ENCODE measurements at regions not wholly inside any gene's neighbourhood (a gene's known extent, or its start where the extent isn't known, plus 50 kb on each side); places are given as distances from the start of the nearest gene placed in this dataset.

DNA sequence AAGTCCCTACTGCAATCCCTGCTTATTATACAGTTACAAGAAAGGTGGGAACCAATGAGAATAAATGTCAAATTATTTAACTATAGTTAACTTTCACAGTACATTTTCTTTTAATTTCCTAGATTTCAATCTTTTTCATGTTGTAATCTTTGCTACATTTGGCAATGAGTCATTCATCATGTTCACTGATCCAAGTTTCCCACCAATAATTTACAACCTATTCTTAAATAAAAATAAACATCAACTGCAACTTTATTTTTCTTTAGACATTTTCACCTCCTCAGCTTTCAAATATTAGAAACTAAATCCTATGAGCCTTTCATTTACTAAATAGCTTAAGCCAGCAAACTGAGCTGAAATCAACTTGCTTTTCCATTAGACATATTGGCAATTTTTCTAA lies 541.3 kb upstream of the BTBD3 start:
- Mint-ChIP-seq H3K4me3 (no peak overlapping the region), H3K9me3 (no peaks in the 10 kb centered on the region), H3K36me3 (ENCODE audit: low read depth) (no peaks in the 10 kb centered on the region), H3K4me1 (ENCODE audit: low read depth) (no peaks in the 10 kb centered on the region), H3K27ac (no peak overlapping the region), H3K27me3 (ENCODE audit: low read depth) (no peaks in the 10 kb centered on the region)
- intact Hi-C loops (cut with micrococcal nuclease), result no loop called here
- DNase-seq, result no peak
- CTCF ChIA-PET, result no interaction called here

DNA sequence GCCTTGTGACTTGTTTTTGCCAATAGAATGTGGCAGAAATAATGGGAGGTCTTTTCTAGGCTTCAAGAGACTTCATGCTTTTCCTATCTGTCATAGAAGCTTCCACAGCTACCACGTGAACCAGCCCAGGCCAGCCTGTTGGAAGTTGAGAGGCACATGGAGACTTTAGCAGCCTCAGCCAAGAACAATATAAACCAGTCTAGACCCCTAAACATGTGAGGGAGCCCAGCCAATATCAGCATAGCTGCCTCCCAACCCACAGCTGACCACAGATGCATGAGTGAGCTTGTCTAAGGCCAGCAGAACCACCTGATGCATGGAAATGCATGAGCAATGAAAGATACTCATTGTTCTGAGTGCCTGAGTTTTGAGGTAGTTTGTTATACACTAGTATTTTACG lies 540.7 kb upstream of the BTBD3 start:
- Mint-ChIP-seq H3K27ac (no peak overlapping the region), H3K36me3 (ENCODE audit: low read depth) (no peaks in the 10 kb centered on the region), H3K27me3 (ENCODE audit: low read depth) (no peaks in the 10 kb centered on the region), H3K4me1 (ENCODE audit: low read depth) (no peaks in the 10 kb centered on the region), H3K9me3 (peaks cover under 1% of the 10 kb centered on the region), H3K4me3 (no peak overlapping the region)
- no peak for DNase-seq
- intact Hi-C loops (cut with micrococcal nuclease), result no loop called here
- CTCF ChIA-PET, result no interaction called here

DNA sequence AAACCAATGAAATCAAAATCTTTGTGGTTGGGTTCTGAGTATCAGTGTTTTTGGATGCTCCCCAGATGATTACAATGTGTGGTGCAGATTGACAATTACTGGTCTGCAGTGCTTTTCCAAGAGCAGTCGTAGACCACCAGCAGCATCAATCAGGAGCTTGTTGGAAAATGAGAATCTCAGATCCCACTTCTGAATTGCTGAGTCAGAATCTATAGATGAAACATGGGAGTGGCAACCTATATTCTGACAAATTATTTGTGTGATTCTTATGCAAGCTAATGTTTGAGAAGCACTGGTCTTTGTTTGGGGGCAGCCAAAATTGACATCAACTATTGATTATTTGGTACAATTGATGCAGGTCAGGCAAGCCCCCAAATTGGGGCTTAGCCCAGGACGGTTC lies 539.9 kb upstream of the BTBD3 start:
- Mint-ChIP-seq H3K9me3 (peaks cover 7% of the 10 kb centered on the region), H3K36me3 (ENCODE audit: low read depth) (no peaks in the 10 kb centered on the region), H3K27me3 (ENCODE audit: low read depth) (no peaks in the 10 kb centered on the region), H3K27ac (no peak overlapping the region), H3K4me3 (no peak overlapping the region), H3K4me1 (ENCODE audit: low read depth) (no peaks in the 10 kb centered on the region)
- CTCF ChIA-PET, result no interaction called here
- intact Hi-C loops (cut with micrococcal nuclease), result no loop called here
- DNase-seq, result no peak

DNA sequence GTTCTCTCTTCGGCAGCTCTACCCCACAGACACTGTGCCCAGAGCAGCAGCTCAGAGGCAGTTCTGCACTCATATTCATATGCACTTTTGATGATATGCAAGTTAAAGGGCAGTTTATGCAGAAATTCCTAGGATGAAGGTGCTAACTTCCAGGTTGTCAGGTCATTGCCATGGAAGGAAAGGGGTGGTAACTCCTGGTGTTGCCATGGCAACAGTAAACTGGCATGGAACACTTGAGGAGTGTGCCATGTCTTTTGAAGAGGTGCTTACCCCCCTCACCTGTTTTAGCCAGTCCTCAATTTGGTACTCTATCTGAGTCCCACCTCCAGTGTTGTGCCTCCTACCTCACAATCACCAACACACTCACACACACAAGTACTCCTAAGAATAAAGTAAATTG lies 539.4 kb upstream of the BTBD3 start:
- Mint-ChIP-seq H3K27me3 (ENCODE audit: low read depth) (no peaks in the 10 kb centered on the region), H3K36me3 (ENCODE audit: low read depth) (no peaks in the 10 kb centered on the region), H3K4me3 (no peak overlapping the region)

DNA sequence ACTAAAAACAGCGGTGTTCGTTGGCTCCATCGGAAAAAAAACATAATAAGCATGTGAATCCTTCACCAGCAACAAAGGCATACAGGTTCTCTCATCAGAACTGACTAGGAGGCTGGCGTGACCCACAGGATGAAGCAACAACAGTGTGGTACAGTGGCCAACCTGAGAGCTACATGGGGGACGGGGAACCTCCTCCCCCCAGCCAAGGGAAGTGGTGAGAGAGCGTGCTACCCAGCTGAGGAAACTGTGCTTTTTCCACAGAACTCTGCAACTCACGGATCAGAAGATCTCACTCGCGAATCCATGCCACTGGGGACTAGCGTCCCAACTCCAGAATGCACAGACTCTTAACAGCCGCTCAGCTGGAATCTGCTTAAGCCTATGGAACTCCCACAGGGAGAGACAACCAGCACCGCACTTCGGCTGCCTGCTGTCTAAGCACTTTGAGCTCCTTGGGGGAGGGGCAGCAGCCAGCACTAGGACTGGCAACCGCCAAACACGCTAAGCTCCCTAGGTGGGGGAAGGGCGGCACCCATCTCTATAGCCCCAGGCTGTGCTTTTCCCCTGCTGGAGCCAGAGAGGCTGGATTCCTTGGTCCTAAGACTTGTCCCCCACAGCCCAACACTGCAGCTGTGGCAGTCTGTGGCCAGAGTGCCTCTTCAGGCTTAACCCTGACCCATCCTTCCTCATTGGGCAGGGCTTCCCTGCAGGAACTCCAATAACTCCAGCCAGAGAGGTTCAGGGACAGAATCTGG lies 538.3 kb upstream of the BTBD3 start:
- CTCF ChIA-PET, result no interaction called here
- H3K27ac Mint-ChIP-seq, result no peak overlapping the region
- H3K4me1 Mint-ChIP-seq (ENCODE audit: low read depth), result no peaks in the 10 kb centered on the region
- no peaks in the 10 kb centered on the region for H3K36me3 Mint-ChIP-seq (ENCODE audit: low read depth)
- peaks cover 11% of the 10 kb centered on the region for H3K9me3 Mint-ChIP-seq
- H3K27me3 Mint-ChIP-seq (ENCODE audit: low read depth), result no peaks in the 10 kb centered on the region
- no peak for DNase-seq
- H3K4me3 Mint-ChIP-seq, result no peak overlapping the region
- intact Hi-C loops (cut with micrococcal nuclease), result no loop called here

More for the DNA sequence above, 539.4 kb upstream of the BTBD3 start:
- CTCF ChIA-PET, result no interaction called here
- DNase-seq, result no peak
- intact Hi-C loops (cut with micrococcal nuclease), result no loop called here
- Mint-ChIP-seq H3K9me3 (peaks cover 9% of the 10 kb centered on the region), H3K4me1 (ENCODE audit: low read depth) (no peaks in the 10 kb centered on the region), H3K27ac (no peak overlapping the region)

DNA sequence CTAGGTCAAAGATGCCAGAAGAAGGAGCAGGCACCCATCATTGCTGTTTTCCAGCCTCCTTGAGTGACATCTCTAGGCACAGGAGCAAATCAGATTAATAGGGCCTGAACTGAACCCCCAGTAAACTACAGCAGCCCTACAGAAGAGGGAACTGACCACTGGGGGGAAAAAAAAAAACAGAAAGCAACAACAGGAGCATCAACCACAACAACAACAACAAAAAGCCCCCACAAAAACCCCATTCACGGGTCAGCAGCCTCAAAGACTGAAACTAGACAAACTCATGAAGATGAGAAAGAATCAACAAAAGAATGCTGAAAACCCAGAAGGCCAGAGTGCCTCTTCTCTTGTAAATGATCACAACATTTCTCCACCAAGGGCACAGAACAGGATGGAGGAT lies 537.4 kb upstream of the BTBD3 start:
- CTCF ChIA-PET, result no interaction called here
- no peak overlapping the region for H3K27ac Mint-ChIP-seq
- DNase-seq, result no peak
- H3K9me3 Mint-ChIP-seq, result peaks cover 11% of the 10 kb centered on the region
- H3K4me1 Mint-ChIP-seq (ENCODE audit: low read depth), result no peaks in the 10 kb centered on the region
- H3K36me3 Mint-ChIP-seq (ENCODE audit: low read depth), result no peaks in the 10 kb centered on the region
- intact Hi-C loops (cut with micrococcal nuclease), result no loop called here
- H3K27me3 Mint-ChIP-seq (ENCODE audit: low read depth), result no peaks in the 10 kb centered on the region
- no peak overlapping the region for H3K4me3 Mint-ChIP-seq

DNA sequence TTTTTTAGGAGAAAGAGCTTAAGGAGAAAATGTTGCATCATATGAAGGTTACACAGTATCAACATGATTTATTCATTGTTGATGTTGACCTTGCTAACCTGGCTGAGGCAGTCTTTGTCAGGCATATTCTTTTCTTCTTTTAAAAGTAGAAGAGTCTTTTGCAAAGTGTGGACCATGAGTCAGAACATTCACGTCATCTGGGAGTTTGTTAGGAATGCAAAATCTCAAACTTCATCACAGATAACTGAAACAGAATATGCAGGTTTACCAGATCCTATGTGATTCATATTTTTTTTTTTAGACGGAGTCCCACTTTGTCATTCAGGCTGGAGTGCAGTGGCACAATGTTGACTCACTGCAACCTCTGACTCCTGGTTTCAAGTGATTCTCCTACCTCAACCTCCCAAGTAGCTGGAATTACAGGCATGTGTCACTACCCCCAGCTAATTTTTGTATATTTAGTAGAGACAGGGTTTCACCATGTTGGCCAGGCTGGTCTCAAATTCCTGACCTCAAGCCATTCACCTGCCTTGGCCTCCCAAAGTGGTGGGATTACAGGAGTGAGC lies 530.4 kb upstream of the BTBD3 start:
- Mint-ChIP-seq H3K27me3 (ENCODE audit: low read depth) (no peaks in the 10 kb centered on the region), H3K36me3 (ENCODE audit: low read depth) (no peaks in the 10 kb centered on the region), H3K9me3 (peaks cover 9% of the 10 kb centered on the region), H3K4me3 (no peak overlapping the region), H3K27ac (no peak overlapping the region), H3K4me1 (ENCODE audit: low read depth) (no peaks in the 10 kb centered on the region)
- CTCF ChIA-PET, result no interaction called here
- intact Hi-C loops (cut with micrococcal nuclease), result no loop called here
- no peak for DNase-seq

DNA sequence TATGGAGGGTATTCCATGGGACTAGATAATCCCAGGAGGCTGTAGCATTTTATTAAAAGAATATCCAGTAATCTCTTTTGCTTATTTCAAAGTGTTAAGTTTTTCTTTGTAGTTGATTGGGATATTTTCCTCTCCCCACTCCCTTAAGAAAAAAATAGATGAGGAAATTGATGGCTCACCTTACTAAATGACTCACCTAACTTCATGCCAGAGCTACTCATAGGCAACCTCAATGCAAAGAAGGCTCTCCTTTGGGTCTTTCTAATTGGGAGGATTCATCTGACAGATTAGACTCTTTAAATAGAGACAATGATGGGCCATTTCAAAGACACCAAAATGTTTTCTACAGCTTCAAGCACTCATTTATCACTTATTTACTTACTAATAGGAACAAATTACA lies 528.5 kb upstream of the BTBD3 start:
- no peak overlapping the region for H3K4me3 Mint-ChIP-seq
- no peaks in the 10 kb centered on the region for H3K36me3 Mint-ChIP-seq (ENCODE audit: low read depth)
- H3K4me1 Mint-ChIP-seq (ENCODE audit: low read depth), result no peaks in the 10 kb centered on the region
- H3K27me3 Mint-ChIP-seq (ENCODE audit: low read depth), result no peaks in the 10 kb centered on the region
- DNase-seq, result no peak
- peaks cover 1% of the 10 kb centered on the region for H3K9me3 Mint-ChIP-seq
- CTCF ChIA-PET, result no interaction called here
- intact Hi-C loops (cut with micrococcal nuclease), result no loop called here
- H3K27ac Mint-ChIP-seq, result no peak overlapping the region

DNA sequence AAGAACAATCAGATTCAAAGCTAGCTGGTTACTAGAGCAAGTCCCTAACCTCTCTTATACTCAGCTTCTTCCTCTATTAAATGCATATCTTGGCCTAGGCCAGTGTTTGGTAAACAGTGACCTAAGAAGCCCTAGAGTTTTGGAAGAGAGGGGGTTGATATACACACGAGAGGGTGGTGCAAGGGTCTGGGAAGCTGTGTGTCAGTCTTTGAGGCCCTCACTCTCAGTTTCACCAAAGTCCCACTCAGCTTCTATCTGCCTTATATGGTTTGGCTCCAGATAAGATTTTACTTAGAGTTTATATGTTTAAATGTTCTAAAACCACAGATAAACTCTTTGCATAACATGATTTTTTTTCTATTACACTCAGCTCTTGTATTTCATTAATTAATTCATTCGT lies 526.1 kb upstream of the BTBD3 start:
- H3K27me3 Mint-ChIP-seq (ENCODE audit: low read depth), result no peaks in the 10 kb centered on the region
- DNase-seq, result no peak
- intact Hi-C loops (cut with micrococcal nuclease), result no loop called here
- CTCF ChIA-PET, result no interaction called here
- peaks cover 1% of the 10 kb centered on the region for H3K9me3 Mint-ChIP-seq
- no peak overlapping the region for H3K4me3 Mint-ChIP-seq
- no peaks in the 10 kb centered on the region for H3K4me1 Mint-ChIP-seq (ENCODE audit: low read depth)
- no peaks in the 10 kb centered on the region for H3K36me3 Mint-ChIP-seq (ENCODE audit: low read depth)
- H3K27ac Mint-ChIP-seq, result no peak overlapping the region

DNA sequence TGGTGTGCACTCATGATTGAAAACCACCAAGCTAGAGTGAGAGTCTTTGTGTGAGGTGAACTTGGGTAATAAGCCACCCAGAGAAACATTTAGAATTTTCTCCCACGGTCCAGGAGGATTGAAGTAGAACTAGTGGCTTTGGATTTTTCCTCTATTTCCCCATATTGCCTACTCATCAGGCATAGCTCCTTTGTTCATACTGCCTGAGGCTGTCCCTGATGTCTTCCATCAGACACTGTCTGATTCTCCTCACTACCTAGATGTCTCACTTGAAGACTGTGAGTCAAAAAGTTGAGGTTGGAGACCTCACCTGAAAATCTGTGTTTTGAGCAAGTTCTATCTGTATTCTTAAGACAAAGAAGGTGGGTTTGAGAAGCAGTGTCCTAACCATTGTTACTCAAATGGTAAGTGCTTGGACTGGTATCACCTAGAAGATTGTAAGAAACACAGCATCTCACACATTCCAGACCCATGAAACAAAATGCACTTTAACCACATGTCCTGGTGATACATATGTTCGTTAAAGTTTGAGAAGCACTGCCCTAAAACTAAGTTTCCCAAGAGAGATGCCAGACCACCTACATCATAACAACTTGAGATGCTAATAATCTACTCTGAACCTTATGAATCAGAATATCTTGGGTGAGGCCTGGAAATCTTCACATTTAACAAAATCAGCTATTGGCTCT lies 523.4 kb upstream of the BTBD3 start:
- CTCF ChIA-PET, result no interaction called here
- Mint-ChIP-seq H3K36me3 (ENCODE audit: low read depth) (no peaks in the 10 kb centered on the region), H3K27ac (no peak overlapping the region), H3K4me3 (no peak overlapping the region), H3K9me3 (no peaks in the 10 kb centered on the region), H3K4me1 (ENCODE audit: low read depth) (no peaks in the 10 kb centered on the region), H3K27me3 (ENCODE audit: low read depth) (no peaks in the 10 kb centered on the region)
- no peak for DNase-seq
- intact Hi-C loops (cut with micrococcal nuclease), result no loop called here

DNA sequence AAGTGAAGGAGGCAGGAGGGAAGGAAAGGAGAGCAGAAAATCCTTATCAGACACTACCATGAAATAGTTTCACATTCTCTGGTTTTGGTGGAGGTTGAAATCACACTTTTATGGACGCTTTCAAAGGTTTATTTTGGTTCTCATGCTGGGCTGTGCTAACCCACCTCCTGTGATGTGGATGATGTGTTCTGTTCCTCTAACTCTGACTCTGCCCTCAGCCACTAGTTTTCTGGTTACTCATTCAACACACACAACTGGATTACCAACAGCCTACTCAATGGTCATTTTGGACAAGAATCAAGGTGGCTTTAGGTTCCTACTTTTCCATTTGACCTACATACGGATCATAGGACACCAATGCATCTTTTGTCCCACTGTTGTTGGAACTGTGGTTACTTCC lies 522.1 kb upstream of the BTBD3 start:
- H3K36me3 Mint-ChIP-seq (ENCODE audit: low read depth), result no peaks in the 10 kb centered on the region
- intact Hi-C loops (cut with micrococcal nuclease), result no loop called here
- H3K9me3 Mint-ChIP-seq, result no peaks in the 10 kb centered on the region
- H3K4me3 Mint-ChIP-seq, result no peak overlapping the region
- DNase-seq, result no peak
- H3K27me3 Mint-ChIP-seq (ENCODE audit: low read depth), result no peaks in the 10 kb centered on the region
- CTCF ChIA-PET, result no interaction called here
- no peak overlapping the region for H3K27ac Mint-ChIP-seq
- no peaks in the 10 kb centered on the region for H3K4me1 Mint-ChIP-seq (ENCODE audit: low read depth)

DNA sequence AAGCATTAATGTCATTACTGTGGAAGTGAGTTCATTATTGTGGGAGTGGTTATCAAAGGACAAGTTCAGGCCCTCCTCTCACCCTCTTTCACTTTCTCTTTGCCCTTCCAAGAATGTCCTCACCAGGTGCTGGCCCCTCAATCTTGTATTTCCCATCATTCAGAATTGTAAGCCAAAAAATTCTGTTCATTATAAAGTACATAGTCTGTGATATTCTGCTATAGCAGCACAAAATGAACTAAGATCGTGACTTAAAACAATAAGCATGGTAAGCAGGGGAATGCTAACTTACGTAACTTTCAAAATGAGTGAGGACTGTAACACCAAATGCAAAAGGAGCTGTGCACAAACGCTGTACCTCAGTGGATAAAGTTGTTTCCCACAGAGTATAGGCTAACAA lies 515.7 kb upstream of the BTBD3 start:
- Mint-ChIP-seq H3K27me3 (ENCODE audit: low read depth) (no peaks in the 10 kb centered on the region), H3K9me3 (peaks cover 1% of the 10 kb centered on the region), H3K4me1 (ENCODE audit: low read depth) (no peaks in the 10 kb centered on the region), H3K4me3 (no peak overlapping the region), H3K27ac (no peak overlapping the region), H3K36me3 (ENCODE audit: low read depth) (no peaks in the 10 kb centered on the region)
- no peak for DNase-seq
- CTCF ChIA-PET, result no interaction called here
- intact Hi-C loops (cut with micrococcal nuclease), result no loop called here

DNA sequence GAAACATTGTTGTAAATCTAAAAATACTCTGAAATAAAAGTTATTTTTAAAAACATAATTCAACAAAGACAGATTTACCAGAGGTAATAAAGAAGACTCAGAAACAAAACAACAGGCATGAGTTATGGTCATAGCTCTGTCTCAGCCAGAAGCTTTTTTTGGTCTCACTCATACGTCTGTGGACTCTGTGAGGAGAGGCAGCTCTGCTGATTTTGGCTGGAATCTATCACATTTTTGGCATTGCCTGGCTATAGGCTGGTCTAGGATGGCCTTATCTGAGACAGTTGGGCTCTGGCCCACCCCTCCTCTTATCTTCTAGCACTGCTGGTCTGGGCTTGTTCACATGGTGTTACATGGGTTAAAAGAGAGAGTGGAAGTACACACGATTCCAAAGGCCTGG lies 514.0 kb upstream of the BTBD3 start:
- intact Hi-C loops (cut with micrococcal nuclease), result no loop called here
- H3K4me1 Mint-ChIP-seq (ENCODE audit: low read depth), result no peaks in the 10 kb centered on the region
- no peak for DNase-seq
- no peak overlapping the region for H3K4me3 Mint-ChIP-seq
- CTCF ChIA-PET, result no interaction called here
- no peaks in the 10 kb centered on the region for H3K36me3 Mint-ChIP-seq (ENCODE audit: low read depth)
- H3K9me3 Mint-ChIP-seq, result peaks cover 3% of the 10 kb centered on the region
- H3K27ac Mint-ChIP-seq, result no peak overlapping the region
- no peaks in the 10 kb centered on the region for H3K27me3 Mint-ChIP-seq (ENCODE audit: low read depth)

Data from activated naive CD4-positive, alpha-beta T cell treated with anti-CD3 and anti-CD28 coated beads for 36 hours (primary cell).